B cell (primary cell): ENCODE measurements at regions not wholly inside any gene's neighbourhood (a gene's known extent, or its start where the extent isn't known, plus 50 kb on each side); places are given as distances from the start of the nearest gene placed in this dataset.

Experiments used
- ATAC-seq: fragments of 200-7000 bp; cut with Tn5 transposase; one replicate; pipeline ENCODE4 v1.10.0; 2021; ENCODE audit warnings: low read depth, mild to moderate bottlenecking, moderate number of reproducible peaks, moderate library complexity
- CTCF ChIA-PET: fragments of 350-600 bp; sonication (Branson Sonifier 250); formaldehyde crosslinking; loops from one replicate; lab custom pipeline; 2021; ENCODE audit warnings: antibody characterized with exemption, inconsistent platforms; lab: Charles Lee
- POLR2A ChIA-PET: fragments of 350-600 bp; sonication (Branson Sonifier 250); formaldehyde crosslinking; loops from one replicate; lab custom pipeline; 2021; ENCODE audit warnings: antibody characterized with exemption; lab: Charles Lee
- DNase-seq: peaks from one replicate; pipeline ENCODE4 v3.0.0; 2013
- H2AFZ ChIP-seq: 2 replicates; pipeline ENCODE4 v1.6.1; 2012; ENCODE audit warnings: mild to moderate bottlenecking, low read depth, low read length; ENCODE audit not compliant: insufficient read depth, poor library complexity, severe bottlenecking
- H3K27ac ChIP-seq, 2 donors: 1 replicate in 1 of 2; 2 replicates in 1 of 2; pipeline ENCODE4 v1.5.1; 2012 to 2013; ENCODE audit warnings: low read length in 2 of 2, mild to moderate bottlenecking in 2 of 2, moderate library complexity in 1 of 2
- H3K27me3 ChIP-seq, 4 experiments: fragments of 200-600 bp in 1 of 4; sonication (generic) in 1 of 4; replicated peaks in 1 of 4; 1 replicate in 2 of 4; 2 replicates in 2 of 4; pipeline versions ENCODE4 v1.6.1 to v1.7.0; 2013 to 2016; ENCODE audit warnings: low read length in 3 of 4, mild to moderate bottlenecking in 2 of 4, mixed read lengths in 1 of 4, moderate library complexity in 1 of 4; ENCODE audit not compliant: insufficient read depth in 4 of 4, control insufficient read depth in 3 of 4; ENCODE audit errors: control extremely low read depth in 1 of 4
- H3K36me3 ChIP-seq, 2 experiments: replicated peaks in 1 of 2; 1 replicate in 1 of 2; 2 replicates in 1 of 2; pipeline versions ENCODE4 v1.6.1 to v1.7.1; 2013; ENCODE audit warnings: low read length in 1 of 2; ENCODE audit not compliant: insufficient read depth in 2 of 2, control insufficient read depth in 1 of 2; ENCODE audit errors: control extremely low read depth in 1 of 2, extremely low read depth in 1 of 2
- H3K4me1 ChIP-seq, 2 donors: fragments of 200-600 bp in 1 of 2; sonication (generic) in 1 of 2; 1 replicate in 1 of 2; 2 replicates in 1 of 2; pipeline versions ENCODE4 v1.5.1 to v1.6.1; 2013 to 2017; ENCODE audit warnings: low read length in 2 of 2; ENCODE audit not compliant: control insufficient read depth in 2 of 2, insufficient read depth in 2 of 2
- H3K4me2 ChIP-seq: replicated peaks from 2 replicates; pipeline ENCODE3; 2012; ENCODE audit warnings: mild to moderate bottlenecking, low read depth, low read length; ENCODE audit not compliant: poor library complexity, severe bottlenecking
- H3K4me3 ChIP-seq, 5 experiments: fragments of 200-600 bp in 1 of 5; sonication (generic) in 1 of 5; 1 replicate in 3 of 5; 2 replicates in 2 of 5; pipeline versions ENCODE4 v1.5.1 to v1.7.0; 2011 to 2016; ENCODE audit warnings: low read length in 4 of 5, mild to moderate bottlenecking in 4 of 5, low read depth in 2 of 5, control low read depth in 1 of 5, moderate library complexity in 1 of 5; ENCODE audit not compliant: insufficient read depth in 1 of 5; ENCODE audit errors: control extremely low read depth in 1 of 5, extremely low read depth in 1 of 5
- H3K79me2 ChIP-seq: fragments of 200-600 bp; sonication (generic); one replicate; pipeline ENCODE4 v1.6.0; 2016; ENCODE audit warnings: low read length; ENCODE audit not compliant: control insufficient read depth, insufficient read depth
- H3K9ac ChIP-seq: fragments of 200-600 bp; sonication (generic); 2 replicates; pipeline ENCODE4 v1.6.1; 2017; ENCODE audit warnings: mild to moderate bottlenecking, low read length, moderate library complexity
- H3K9me3 ChIP-seq, 3 donors: one replicate each; pipeline versions ENCODE4 v1.6.1 to v1.7.1; 2013; ENCODE audit warnings: low read length in 2 of 3; ENCODE audit not compliant: control insufficient read depth in 2 of 3, insufficient read depth in 1 of 3; ENCODE audit errors: control extremely low read depth in 1 of 3
- H4K20me1 ChIP-seq: 2 replicates; pipeline ENCODE4 v1.6.0; 2012; ENCODE audit warnings: mild to moderate bottlenecking, low read length; ENCODE audit not compliant: insufficient read depth, control insufficient read depth, poor library complexity, severe bottlenecking
- H3K27ac Mint-ChIP-seq: one replicate; pipeline ENCODE4 v1.8.0; 2021; ENCODE audit warnings: mixed read lengths
- H3K27me3 Mint-ChIP-seq: one replicate; pipeline ENCODE4 v1.8.0; 2021; ENCODE audit warnings: mixed read lengths
- H3K4me1 Mint-ChIP-seq: one replicate; pipeline ENCODE4 v1.8.0; 2021; ENCODE audit warnings: mixed read lengths
- H3K4me3 Mint-ChIP-seq: one replicate; pipeline ENCODE4 v1.8.0; 2021; ENCODE audit warnings: mixed read lengths
- H3K9me3 Mint-ChIP-seq: one replicate; pipeline ENCODE4 v1.8.0; 2022; ENCODE audit warnings: mixed read lengths; ENCODE audit not compliant: insufficient read depth
- EZH2 ChIP-seq: IDR thresholded peaks from 2 replicates; pipeline ENCODE4 v1.6.1; 2012; ENCODE audit warnings: borderline replicate concordance, low read depth, mild to moderate bottlenecking, moderate library complexity, low read length; ENCODE audit not compliant: insufficient read depth, poor library complexity, severe bottlenecking
- WGBS: methylation state at CpG from one replicate; pipeline ENCODE4 v1.1.5; 2013; ENCODE audit warnings: missing lambda C conversion rate; ENCODE audit not compliant: insufficient coverage; 5-methylcytosine and 5-hydroxymethylcytosine counted together
- intact Hi-C: fragments of 100-400 bp; cut with micrococcal nuclease; formaldehyde crosslinking; loops from one replicate; pipeline ENCODE4 v1.10.0; 2022
- TF ChIP-seq, protein P1 (sequence below): fragments of 200-600 bp; IDR thresholded peaks from one replicate; pipeline ENCODE4 v1.8.0; 2022; ENCODE audit warnings: antibody characterized with exemption, mild to moderate bottlenecking

DNA sequence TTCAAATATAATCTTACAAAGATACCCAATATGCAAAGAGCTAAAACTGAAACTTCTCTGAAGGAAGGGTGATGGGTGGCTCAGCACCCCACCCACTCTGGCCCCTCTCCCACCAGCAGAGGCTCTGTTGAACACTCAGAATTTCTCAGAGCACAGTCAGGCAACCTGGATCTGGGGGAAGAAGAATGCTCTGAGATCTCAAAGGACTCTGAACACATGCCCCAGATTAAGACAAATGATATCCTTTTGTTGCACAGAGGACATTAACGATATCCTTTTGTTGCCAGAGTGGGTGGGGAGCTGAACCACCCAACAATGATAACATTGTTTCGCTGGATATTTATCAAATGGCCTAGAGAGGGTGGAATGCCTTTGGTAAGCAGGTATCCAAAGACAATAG, 104.8 kb downstream of the LBH start:
- Histone ChIP-seq H3K4me1 (peaks cover 88 to 91% of the 10 kb centered on the region in 2 donors), H3K27me3 (no peaks in the 10 kb centered on the region), H3K9ac (peak overlapping the region; percentile 59), H3K79me2 (no peaks in the 10 kb centered on the region), H2AFZ (peak overlapping the region; percentile 6), H3K27ac (peak overlapping the region; percentile 89 to 90), H3K4me3 (peak overlapping the region in 1 of 5 experiments; percentile 62), H4K20me1 (no peaks in the 10 kb centered on the region), H3K36me3 (no peaks in the 10 kb centered on the region), H3K4me2 (peak overlapping the region; percentile 72), H3K9me3 (peaks cover 0 to 4% (median 0%) of the 10 kb centered on the region in 3 donors)
- intact Hi-C loops: loop anchor here (2.0 to 5.0 kb wide), 5 partner anchors 86 to 371 kb away; partner anchors contain the start of genes LCLAT1 and YPEL5
- H3K4me1 Mint-ChIP-seq: peaks cover 93% of the 10 kb centered on the region
- DNase-seq: no peak
- peak overlapping the region; percentile 99 for H3K27ac Mint-ChIP-seq
- ChIA-PET POLR2A (interaction anchor here (1.3 to 2.9 kb wide), 3 partner anchors 70 to 104 kb away, joined by 4 to 19 read pairs (median 4); partner anchors contain the start of gene LBH), CTCF (interaction anchor here (0.5 to 6.0 kb wide), 18 partner anchors 12 to 375 kb away, joined by 3 to 55 read pairs (median 14); partner anchors contain the start of gene LBH)
- WGBS: no CpG with 5 or more reads among the region's 2 CpGs
- H3K9me3 Mint-ChIP-seq: no peaks in the 10 kb centered on the region
- H3K27me3 Mint-ChIP-seq: no peaks in the 10 kb centered on the region
- peak overlapping the region; percentile 81 for H3K4me3 Mint-ChIP-seq
- no peak for TF ChIP-seq EZH2
- TF ChIP-seq, protein P1, sequence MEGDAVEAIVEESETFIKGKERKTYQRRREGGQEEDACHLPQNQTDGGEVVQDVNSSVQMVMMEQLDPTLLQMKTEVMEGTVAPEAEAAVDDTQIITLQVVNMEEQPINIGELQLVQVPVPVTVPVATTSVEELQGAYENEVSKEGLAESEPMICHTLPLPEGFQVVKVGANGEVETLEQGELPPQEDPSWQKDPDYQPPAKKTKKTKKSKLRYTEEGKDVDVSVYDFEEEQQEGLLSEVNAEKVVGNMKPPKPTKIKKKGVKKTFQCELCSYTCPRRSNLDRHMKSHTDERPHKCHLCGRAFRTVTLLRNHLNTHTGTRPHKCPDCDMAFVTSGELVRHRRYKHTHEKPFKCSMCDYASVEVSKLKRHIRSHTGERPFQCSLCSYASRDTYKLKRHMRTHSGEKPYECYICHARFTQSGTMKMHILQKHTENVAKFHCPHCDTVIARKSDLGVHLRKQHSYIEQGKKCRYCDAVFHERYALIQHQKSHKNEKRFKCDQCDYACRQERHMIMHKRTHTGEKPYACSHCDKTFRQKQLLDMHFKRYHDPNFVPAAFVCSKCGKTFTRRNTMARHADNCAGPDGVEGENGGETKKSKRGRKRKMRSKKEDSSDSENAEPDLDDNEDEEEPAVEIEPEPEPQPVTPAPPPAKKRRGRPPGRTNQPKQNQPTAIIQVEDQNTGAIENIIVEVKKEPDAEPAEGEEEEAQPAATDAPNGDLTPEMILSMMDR: no peak
- ATAC-seq: no peak
